ENCODE measurements at regions not wholly inside any gene's neighbourhood (a gene's known extent, or its start where the extent isn't known, plus 50 kb on each side); places are given as distances from the start of the nearest gene placed in this dataset.

- Histone ChIP-seq H3K27ac (no peak overlapping the region), H3K36me3 (no peaks in the 10 kb centered on the region), H3K9me3 (no peaks in the 10 kb centered on the region), H3K4me3 (no peak overlapping the region), H3K4me1 (peaks cover 4% of the 10 kb centered on the region), H3K27me3 (no peaks in the 10 kb centered on the region)
- TF ChIP-seq EP300 (IDR thresholded peaks at IDR 0.05) (no peak), POLR2A (IDR thresholded peaks at IDR 0.05) (no peak), CTCF (IDR thresholded peaks at IDR 0.05) (no peak), POLR2AphosphoS5 (IDR thresholded peaks at IDR 0.05) (no peak)
- no peak for DNase-seq (ENCODE audit: low spot score in 2 of 2)
- WGBS: 97% methylated on average over 1 of the region's 1 CpG
Observed at GRCh38 chr10:31652038-31652437, 276.6 kb downstream of the ARHGAP12 start.

GRCh38 chr10:31650010-31650409 is 278.6 kb downstream of the ARHGAP12 start:
- Histone ChIP-seq H3K4me1 (peaks cover 4% of the 10 kb centered on the region), H3K9me3 (no peaks in the 10 kb centered on the region), H3K4me3 (peak overlapping the region; percentile 26), H3K27ac (peak overlapping the region; percentile 62), H3K36me3 (no peaks in the 10 kb centered on the region), H3K27me3 (no peaks in the 10 kb centered on the region)
- TF ChIP-seq POLR2AphosphoS5 (IDR thresholded peaks at IDR 0.05) (no peak), EP300 (IDR thresholded peaks at IDR 0.05) (no peak), POLR2A (IDR thresholded peaks at IDR 0.05) (no peak), CTCF (IDR thresholded peaks at IDR 0.05) (no peak)
- 41% methylated on average over 8 of the region's 8 CpGs for WGBS
- peak; percentile 88 to 90 for DNase-seq (ENCODE audit: low spot score in 2 of 2)

- TF ChIP-seq EP300 (IDR thresholded peaks at IDR 0.05) (no peak), CTCF (IDR thresholded peaks at IDR 0.05) (no peak), POLR2A (IDR thresholded peaks at IDR 0.05) (no peak), POLR2AphosphoS5 (IDR thresholded peaks at IDR 0.05) (no peak)
- no peaks in the 10 kb centered on the region for H3K9me3 ChIP-seq
- no peaks in the 10 kb centered on the region for H3K27me3 ChIP-seq
- no peaks in the 10 kb centered on the region for H3K36me3 ChIP-seq
- H3K4me1 ChIP-seq: peaks cover 4% of the 10 kb centered on the region
- no peak overlapping the region for H3K27ac ChIP-seq
- H3K4me3 ChIP-seq: no peak overlapping the region
- WGBS: 70% methylated on average over 6 of the region's 8 CpGs
- no peak for DNase-seq (ENCODE audit: low spot score in 2 of 2)
Observed at GRCh38 chr10:31648966-31649365, 279.7 kb downstream of the ARHGAP12 start.

DNA sequence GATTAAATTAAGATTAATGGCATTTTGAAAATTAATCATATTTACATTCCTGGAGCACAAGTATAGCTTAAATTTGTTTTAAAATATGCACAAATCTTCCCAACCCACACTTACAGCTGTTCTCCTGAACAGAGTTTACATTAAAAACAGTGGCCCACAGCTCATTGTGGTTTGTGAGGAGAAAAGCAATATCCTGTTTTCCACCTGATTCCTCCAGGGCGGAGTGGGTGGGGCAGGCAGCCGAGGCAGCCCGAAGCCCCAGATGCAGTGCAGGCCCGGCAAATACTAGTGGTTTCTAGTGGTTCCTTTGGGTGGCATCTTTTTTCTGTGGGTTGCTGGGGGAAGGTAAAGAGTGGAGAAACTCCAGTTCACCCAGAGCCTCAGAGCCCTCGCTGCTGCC is 280.8 kb downstream of the ARHGAP12 start:
- WGBS: 70% methylated on average over 5 of the region's 5 CpGs

GRCh38 chr10:31646519-31646918 is 282.1 kb downstream of the ARHGAP12 start:
- H3K4me1 ChIP-seq: peaks cover 4% of the 10 kb centered on the region
- no peaks in the 10 kb centered on the region for H3K36me3 ChIP-seq
- WGBS: 81% methylated on average over 4 of the region's 4 CpGs
- H3K9me3 ChIP-seq: no peaks in the 10 kb centered on the region
- H3K27me3 ChIP-seq: no peaks in the 10 kb centered on the region
- H3K4me3 ChIP-seq: no peak overlapping the region
- TF ChIP-seq POLR2A (IDR thresholded peaks at IDR 0.05) (no peak), POLR2AphosphoS5 (IDR thresholded peaks at IDR 0.05) (no peak), EP300 (IDR thresholded peaks at IDR 0.05) (no peak), CTCF (IDR thresholded peaks at IDR 0.05) (no peak)
- no peak overlapping the region for H3K27ac ChIP-seq
- no peak for DNase-seq (ENCODE audit: low spot score in 2 of 2)

More for the DNA sequence above, 280.8 kb downstream of the ARHGAP12 start:
- TF ChIP-seq POLR2A (IDR thresholded peaks at IDR 0.05) (no peak), EP300 (IDR thresholded peaks at IDR 0.05) (no peak), CTCF (IDR thresholded peaks at IDR 0.05) (no peak), POLR2AphosphoS5 (IDR thresholded peaks at IDR 0.05) (no peak)
- Histone ChIP-seq H3K4me1 (peaks cover 4% of the 10 kb centered on the region), H3K4me3 (no peak overlapping the region), H3K36me3 (no peaks in the 10 kb centered on the region), H3K27me3 (no peaks in the 10 kb centered on the region), H3K27ac (no peak overlapping the region), H3K9me3 (no peaks in the 10 kb centered on the region)
- DNase-seq (ENCODE audit: low spot score in 2 of 2): no peak
